HS-5 (cell line): ENCODE measurements at regions not wholly inside any gene's neighbourhood (a gene's known extent, or its start where the extent isn't known, plus 50 kb on each side); places are given as distances from the start of the nearest gene placed in this dataset.

ENCODE experiments used
- DNase-seq: peaks from one replicate; pipeline ENCODE4 v3.0.0-alpha.2; 2012; ENCODE audit warnings: low read depth

DNA sequence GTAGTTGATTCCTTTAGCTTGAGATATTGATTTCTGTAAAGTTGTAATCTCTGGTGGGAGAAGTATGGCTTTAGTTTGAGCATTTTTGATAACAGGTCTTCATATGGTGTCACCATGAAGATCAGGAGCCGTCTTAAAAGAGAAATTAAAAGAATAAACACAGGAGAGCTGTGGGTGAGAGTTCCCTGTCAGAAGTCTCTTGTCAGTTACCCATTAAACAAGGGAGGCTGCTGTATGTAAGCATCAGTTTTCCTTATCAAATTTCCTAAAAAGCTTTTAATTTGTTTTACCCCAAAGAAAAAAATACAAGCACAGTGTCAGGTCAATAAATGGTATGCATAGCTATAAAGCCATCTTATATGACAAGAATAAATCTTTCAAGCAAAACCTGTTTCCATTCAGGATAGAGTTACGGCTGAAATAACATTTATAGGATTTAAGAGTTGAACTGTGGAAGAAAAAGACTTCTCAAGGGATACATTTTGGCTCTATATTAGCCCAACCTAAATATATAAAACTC is 767.5 kb downstream of the JRKL start:
- no peak for DNase-seq

DNA sequence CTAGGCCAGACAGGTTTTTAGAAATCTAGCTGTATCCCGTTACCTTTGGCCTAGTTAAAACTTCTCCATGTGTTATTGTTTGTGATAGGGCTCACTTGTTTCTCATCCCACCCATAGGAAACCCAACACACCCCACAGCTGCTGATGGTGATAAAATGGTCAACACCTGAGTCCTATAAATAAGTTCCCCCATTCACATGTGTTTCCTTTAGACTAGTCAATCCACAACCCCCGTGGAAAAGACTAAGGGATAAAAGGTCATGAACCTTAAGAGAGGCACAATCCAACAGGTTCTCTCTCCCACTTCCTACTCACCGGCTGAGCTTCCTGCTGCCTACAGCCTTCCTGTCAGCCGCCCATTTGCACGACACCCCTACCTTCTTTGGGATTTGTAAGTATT is 768.4 kb downstream of the JRKL start:
- DNase-seq: no peak

DNA sequence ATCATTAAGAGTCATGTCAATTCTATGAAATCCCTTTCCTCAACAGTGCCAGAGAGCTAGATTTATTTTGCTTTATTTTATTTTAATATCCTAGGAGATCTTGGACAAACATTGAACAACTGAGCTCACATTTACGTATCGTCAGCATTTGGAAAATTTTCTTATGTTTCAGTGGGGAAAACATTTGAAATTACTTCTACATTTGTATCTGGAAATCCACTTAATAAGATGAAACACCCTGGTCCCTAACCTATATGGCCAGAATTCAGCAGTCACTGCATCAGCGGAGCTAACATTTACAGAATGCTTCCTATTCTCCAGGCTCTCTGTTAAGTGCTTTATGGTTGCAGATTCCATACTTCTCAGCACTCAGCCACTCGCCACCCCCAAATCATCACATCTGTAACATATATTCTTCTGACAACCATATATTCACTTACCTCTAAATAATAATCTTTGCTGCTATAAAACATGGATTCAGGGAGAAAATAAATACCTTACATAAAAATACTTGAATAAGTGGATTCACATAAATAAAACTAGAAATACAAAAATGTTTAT is 773.9 kb downstream of the JRKL start:
- no peak for DNase-seq

DNA sequence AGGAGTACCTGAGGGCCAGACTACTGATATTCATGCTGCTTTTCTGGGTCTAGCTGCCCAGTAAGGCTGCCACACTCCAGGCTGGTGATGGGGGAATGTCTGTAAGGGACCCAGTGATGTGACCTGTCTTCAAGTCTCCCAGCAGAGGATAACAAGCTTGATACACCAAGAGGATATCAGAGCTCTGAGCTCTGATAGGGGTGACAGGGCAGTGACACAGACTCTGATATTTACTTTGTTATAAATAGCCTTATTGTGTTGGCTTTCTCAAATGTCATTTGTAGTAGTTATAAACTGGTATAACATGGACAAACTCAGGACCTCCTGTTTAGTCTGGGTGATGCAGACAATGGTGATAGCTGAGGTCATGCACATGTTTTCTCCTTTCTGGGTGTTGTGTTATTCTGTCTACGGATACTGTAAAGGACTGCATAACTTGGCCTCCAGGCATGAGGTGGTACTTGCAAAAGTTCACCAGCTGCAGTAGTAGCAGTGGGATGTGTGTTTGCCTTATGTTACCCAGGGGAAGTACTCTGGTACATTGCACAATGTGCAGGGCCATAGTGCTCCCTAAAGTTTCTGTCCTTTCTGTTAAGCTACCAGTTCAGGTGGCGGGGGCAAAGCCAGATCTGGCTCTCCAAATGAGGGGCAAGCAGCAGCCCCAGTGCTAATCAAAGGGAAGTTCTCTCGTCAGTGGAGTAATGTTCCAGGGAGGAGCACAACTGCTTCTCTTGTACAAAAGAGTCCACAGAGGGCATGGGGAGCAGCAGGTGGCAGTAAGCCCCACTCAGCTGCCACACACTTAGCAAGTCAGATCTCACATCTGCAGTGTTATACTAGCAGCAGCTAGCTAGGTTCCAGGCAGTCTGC is 812.2 kb downstream of the JRKL start:
- no peak for DNase-seq

DNA sequence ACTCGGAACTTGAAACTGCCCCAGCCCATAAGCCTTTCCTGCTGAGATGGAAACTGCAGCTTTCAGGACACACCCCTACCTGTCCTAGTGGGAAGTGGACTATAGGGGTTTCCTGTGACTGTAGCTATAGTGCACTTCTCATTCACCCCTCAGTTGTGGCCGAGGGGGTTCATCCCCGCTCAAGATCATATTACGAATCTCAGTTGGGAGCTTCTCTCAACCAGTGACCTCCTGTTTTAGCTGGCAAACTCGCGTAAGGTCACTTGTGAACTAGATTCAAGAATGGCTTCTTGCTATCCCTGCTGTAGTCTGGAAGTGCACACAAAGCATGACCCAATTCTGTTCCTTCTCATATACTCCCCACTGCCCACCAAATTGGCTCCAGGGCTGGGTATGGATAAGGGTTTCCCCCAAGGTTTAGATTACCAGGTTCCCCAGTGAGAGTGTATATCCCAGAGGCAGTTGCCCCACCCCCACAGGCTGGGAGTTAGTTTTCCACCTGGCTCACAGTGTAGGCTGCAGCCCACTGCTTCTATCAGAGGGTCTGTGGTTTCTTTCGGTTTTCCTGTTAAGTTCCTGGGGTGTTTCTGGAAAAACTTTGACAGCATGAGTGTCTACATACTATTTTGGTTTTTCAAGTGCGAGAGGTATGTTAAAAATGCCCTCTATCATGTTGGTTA is 812.9 kb downstream of the JRKL start:
- no peak for DNase-seq

DNA sequence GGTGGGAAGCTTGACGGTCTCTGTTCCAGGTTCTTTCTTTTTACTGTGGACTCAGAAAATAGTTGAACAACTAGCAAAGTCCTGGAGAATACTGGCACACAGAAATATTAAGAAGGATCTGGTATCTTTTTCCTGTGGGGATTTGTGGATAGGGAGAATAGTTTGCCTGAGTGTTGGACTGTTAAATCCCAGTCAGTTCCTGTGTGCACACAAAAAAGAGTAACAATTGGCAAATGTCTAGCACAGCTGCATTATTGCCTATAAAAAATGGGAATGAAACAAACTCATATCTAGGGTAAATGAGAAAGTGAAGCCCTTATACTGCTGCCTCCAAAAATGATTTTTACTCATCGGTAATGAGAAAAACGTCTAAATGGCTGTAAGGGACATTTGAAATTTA is 828.2 kb downstream of the JRKL start:
- no peak for DNase-seq

DNA sequence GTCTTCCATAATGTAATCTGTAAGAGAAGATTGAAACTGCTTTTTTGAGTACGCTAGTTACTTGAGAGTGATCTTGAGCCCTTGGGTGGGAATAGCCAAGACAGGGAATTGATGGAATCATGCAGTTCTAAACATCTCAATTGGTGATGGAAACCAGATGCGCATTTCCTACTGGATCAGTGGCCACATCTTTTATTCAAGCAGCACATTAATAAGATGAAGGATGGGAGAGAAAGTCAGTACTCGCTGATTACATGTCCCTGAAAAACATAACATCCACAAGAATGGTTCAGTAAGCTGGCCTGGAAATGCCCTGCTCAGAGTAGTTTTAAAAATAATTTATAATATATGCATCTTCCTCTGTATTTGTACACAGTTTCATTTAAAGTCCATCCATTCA is 833.8 kb downstream of the JRKL start:
- DNase-seq: no peak

DNA sequence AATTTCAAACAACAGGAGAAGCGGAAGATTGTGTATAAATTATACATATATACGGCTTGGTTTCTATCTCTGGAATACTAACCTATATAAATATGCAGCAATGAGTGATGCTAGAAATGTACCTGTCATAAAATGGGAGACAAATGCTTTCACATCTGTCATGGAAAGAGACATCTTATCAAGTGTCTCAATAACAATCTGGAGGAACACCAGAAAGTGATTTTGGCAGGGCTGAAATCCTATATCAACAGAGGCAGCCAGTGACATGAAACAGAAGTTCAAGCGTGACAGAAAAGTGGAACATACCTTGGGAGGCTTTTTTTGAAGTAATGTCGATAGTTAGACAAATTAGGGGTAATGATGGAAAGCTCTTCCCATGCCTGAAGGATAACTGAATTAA is 834.6 kb downstream of the JRKL start:
- no peak for DNase-seq

DNA sequence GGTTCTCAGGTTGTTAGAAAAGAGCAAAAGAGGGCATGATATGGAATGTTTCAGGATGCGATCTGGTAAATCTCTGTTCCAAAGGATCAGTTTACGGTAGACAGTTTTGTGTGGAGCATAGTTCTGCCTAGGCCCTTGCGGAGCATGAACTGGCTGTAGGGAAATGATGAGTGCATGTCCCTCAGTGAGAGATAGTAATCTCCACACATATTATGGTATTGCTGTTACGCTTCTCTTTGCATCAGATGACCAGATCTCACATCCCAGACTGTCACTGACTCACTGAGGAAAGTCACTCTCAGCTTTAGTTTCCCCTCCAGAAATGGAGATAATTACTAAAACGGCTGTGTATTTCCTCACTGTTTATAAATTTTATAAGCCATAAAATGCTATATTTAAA is 836.0 kb downstream of the JRKL start:
- DNase-seq: no peak

DNA sequence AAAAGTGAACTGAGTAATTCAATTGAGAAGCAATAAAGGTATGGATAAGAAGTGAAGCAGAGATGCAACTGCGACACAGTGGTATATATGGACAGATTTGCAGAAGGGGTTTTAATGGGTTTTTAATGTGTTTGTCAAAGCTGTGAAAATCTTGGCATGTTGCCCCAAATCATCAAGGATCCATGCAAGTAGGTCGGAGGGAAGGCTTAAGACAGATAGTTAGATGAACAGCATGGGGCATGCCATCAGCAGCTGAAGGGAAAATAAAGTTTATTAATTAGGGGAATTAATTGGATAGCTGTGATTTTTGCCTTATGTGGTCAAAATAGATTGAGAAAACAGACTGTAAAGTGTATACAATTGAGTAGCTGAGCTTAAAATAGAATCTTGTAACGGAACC is 840.1 kb downstream of the JRKL start:
- no peak for DNase-seq

DNA sequence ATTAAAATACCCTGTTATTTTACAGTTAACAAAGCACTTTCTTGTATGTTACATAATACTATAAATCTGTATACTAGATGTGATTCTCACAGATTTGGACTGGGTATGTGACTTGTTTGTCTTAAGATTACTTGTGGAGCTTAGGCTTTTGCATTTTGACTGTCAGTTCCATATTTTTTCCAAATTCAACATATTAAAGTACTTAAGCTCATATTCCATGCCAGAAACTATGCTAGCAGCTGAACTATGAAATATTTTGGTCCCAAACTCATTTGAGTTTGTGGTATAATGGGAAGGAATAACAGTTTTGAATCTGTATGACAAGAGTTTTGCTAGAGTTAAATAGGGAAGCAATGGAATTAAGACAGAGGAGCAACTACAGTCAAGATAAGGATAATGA is 841.4 kb downstream of the JRKL start:
- DNase-seq: no peak

DNA sequence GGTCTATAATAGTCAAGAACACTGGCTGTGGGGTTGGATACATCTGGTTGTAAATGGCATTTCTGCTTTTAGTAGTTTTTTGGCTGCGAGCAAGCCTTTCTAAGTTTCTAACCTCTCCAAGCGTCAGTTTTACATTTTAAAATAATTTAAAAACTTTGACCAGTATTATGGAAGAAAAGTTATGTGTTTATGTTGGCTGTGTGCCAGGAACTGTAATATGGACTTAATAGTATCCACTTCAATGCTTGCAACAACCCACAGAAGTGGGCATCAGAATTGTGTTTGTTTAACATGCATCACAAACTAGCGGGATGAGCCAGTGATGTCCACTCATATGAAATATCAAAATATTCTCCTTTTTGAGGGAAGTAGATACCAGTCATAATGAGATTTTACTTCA is 844.2 kb downstream of the JRKL start:
- no peak for DNase-seq

DNA sequence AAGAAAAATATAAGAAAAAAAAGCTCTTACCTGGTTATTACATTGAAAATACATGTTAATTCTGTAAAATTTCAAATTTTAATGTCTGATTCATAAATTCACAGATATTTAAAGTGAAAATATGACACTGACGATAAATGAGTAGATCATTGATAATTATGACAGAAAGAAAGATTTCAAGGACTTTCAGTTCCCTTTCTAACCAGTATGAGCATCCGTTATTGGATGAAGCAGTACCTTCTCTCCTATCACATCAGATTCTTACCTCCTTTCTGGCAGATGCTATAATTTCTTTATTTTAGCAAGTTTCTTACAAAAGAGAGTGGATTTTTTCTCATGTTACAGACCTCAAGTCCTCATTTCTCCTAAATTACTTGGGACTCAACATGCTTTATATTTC is 847.3 kb downstream of the JRKL start:
- DNase-seq: no peak

DNA sequence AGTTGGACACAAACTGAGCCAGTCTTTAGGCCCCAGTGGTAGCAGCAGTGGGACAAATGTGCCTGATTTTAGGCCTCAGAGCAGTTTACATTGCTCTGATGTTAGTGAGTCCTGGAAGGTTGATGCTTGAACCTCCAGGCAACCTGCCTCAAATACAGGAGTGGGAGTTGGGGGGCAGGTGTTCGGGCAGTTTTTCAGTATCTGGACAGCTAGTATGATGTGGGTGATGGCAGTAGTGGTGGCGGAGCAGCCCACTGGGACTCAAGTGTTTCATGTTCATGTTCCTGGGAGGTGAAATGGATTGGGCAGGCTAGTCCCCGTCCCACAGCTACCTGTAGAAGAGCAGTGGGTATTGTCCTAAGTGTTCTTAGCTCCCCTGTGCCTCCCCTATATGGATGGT is 857.8 kb downstream of the JRKL start:
- no peak for DNase-seq

DNA sequence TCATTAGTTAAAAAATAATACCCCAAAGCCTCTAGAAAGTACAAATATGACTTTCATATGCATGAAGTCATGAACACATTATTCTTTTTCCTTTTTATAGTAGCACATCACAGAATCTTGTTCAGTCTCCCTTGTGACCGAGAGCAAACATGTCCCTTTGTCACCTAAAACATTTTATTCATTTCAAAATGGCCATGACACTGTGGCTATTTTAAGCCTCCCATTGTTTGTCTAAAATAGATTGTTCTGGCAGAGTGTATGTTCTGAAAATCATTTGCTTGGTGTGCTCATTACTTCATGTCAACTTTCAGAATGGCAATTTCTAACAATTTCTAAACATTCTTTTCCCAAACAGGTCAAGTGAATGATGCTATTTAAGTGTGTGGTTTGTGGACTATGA is 865.0 kb downstream of the JRKL start:
- DNase-seq: no peak

DNA sequence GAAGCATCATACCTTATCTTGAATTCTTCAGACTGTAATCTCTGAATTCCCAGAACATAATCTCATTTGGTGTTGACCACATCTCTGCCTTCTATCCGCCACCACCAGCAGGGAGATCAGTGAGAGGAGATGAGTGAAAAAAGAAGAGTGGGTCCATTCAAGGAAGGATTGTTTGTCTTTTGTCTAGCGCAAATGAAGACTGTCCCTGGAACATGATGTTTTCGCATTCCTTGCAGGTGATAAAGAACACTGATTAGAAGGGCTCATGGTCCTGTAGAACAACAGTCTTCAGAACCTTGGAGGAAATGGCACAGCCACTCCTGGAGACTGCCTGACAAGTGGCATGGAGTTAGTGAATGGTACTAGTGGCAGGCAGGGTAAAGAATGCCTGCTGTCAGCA is 869.6 kb downstream of the JRKL start:
- no peak for DNase-seq

DNA sequence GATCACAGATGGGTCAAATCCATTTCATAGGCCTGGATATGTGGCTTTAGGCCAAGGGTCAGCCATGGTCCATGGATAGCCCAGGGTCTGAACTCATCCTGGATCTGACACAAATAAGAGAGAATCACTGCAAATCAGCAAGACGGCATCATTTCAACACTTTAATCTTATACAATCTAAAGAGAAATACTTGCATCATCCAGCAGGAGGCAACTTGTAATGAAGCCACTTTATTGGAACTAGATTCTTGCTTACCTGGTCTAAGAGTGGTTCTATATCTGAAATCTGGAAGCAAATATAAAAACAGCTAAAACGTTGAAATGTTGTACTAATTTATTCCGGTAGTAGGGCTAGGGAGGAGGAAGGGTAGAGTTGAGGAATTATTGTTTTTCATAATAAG is 870.1 kb downstream of the JRKL start:
- no peak for DNase-seq

DNA sequence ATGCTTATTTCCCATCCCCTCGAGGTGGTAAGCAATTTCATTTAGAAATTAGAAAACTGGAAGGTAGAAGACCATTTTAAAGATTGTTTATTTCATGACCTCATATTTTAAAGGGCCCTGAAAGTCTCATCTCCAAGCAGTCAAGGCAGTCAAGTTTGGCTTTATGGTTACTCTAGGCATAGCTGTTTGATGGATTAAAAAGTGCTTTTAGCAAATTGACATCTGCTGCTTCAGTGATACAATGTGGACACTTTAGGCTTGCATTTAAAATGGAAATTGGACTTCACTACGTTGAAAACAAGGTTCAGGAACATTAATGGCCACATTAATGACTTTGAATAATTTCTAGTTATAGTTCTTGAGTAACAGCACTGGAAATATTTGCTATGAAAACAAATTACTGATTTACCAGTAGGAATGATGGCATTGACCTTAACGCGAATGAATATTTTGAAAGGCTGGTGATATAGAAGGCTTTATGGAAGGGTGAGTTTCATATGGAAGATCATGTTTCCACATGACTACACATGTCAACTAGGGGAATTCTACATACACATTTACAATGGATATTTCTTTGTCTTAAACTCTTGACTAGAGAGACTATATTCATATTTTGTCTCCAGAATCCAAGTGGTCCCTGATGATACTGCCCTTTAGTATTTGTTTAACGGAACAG is 873.5 kb downstream of the JRKL start:
- no peak for DNase-seq

DNA sequence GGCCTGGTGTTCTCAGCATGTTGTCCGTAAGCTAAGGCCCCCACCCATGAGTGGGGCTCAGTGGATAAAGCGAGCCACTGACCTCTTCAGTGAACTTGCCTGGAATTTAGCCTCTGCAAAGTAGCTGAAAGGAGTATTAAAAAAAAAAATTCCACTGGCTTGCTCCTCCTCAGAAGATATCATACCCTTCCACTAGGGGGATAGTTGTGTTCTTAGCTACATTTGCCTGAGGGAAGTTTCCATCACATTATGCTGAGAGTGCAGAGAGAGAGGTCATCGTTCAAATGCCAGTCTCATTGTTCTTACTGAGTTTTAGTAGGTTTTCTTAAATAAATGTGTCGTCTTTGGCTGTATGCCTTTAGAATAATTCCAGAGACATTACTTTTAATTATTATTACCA is 879.7 kb downstream of the JRKL start:
- DNase-seq: no peak

DNA sequence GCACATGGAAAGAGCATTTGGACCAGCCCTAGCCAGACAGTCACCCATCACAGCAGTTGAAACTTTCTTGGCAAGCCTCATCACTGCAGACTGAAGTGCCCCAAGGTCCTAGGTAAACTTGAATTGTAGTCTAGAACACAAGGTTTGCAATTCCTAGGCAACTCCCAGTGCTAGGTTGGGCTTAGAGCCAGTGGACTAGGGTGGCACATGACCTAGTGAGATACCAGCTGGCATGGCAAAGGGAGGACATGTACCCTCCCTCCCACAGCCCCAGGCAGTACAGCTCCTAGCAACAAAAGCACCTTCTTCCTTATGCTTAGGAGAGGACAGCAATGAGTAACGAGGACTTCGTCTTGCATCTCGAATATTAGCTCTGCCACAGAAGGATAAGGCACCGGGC is 889.5 kb downstream of the JRKL start:
- no peak for DNase-seq

DNA sequence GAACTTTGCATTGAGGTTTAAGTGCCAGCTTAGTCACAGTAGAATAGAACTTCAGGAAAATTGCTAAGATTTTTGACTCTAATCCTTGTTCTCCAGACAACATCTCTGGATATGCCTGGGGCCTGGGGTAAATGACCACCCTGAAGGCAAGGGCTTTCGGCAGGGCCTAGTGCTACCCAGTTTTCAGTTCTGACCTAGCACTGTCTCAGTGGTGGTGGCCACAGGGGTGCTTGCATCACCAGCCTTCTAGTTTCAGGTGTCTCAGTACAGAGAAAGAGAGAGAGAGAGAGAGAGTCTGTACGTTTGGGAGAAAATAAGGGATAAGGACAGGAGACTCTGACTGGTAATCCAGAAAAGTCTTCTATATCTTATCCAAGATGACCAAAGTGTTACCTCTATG is 890.5 kb downstream of the JRKL start:
- DNase-seq: no peak

DNA sequence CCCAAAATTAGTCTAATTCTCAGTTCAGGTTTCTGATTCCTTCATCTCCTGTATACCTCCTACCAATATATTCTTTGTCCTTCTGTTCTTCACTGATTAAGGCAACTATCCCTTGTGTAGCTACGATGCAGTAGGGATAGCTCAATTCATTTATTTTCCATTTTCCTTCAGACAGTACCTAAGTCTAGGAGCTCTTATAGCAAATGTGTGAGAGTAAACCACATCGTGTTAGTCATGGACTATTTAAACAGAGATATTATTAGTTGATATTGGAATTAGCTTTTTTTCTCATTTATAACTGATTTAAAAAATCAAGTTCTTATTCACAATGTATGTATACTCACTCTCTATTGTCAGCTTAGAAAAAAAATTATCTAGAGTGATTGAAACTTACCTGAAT is 900.0 kb downstream of the JRKL start:
- no peak for DNase-seq
